GM10266 (cell line): ENCODE measurements at regions not wholly inside any gene's neighbourhood (a gene's known extent, or its start where the extent isn't known, plus 50 kb on each side); places are given as distances from the start of the nearest gene placed in this dataset.

Experiments used
- DNase-seq: peaks from one replicate; pipeline ENCODE4 v3.0.0; 2012; ENCODE audit errors: extremely low spot score
- TF ChIP-seq, protein P1 (sequence below): IDR thresholded peaks from 2 replicates; pipeline ENCODE4 v1.5.1; 2012; ENCODE audit warnings: mild to moderate bottlenecking, low read depth; ENCODE audit not compliant: control insufficient read depth, insufficient read depth; ENCODE audit errors: missing control alignments

GRCh38 chr9:79447308-79447605 is 124.5 kb upstream of the TLE4 start:
- TF ChIP-seq, protein P1, sequence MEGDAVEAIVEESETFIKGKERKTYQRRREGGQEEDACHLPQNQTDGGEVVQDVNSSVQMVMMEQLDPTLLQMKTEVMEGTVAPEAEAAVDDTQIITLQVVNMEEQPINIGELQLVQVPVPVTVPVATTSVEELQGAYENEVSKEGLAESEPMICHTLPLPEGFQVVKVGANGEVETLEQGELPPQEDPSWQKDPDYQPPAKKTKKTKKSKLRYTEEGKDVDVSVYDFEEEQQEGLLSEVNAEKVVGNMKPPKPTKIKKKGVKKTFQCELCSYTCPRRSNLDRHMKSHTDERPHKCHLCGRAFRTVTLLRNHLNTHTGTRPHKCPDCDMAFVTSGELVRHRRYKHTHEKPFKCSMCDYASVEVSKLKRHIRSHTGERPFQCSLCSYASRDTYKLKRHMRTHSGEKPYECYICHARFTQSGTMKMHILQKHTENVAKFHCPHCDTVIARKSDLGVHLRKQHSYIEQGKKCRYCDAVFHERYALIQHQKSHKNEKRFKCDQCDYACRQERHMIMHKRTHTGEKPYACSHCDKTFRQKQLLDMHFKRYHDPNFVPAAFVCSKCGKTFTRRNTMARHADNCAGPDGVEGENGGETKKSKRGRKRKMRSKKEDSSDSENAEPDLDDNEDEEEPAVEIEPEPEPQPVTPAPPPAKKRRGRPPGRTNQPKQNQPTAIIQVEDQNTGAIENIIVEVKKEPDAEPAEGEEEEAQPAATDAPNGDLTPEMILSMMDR, result no peak
- no peak for DNase-seq

GRCh38 chr9:79447762-79448161 is 124.0 kb upstream of the TLE4 start:
- DNase-seq, result no peak

GRCh38 chr9:79452265-79452664 is 119.5 kb upstream of the TLE4 start:
- TF ChIP-seq, protein P1, result no peak

More at GRCh38 chr9:79447762-79448161, 124.0 kb upstream of the TLE4 start:
- TF ChIP-seq, protein P1, result no peak

GRCh38 chr9:79461712-79462111 is 110.1 kb upstream of the TLE4 start:
- TF ChIP-seq, protein P1, result no peak
- no peak for DNase-seq

More at GRCh38 chr9:79452265-79452664, 119.5 kb upstream of the TLE4 start:
- no peak for DNase-seq

GRCh38 chr9:79465156-79465555 is 106.6 kb upstream of the TLE4 start:
- no peak for DNase-seq

GRCh38 chr9:79469164-79469563 is 102.6 kb upstream of the TLE4 start:
- TF ChIP-seq, protein P1, result no peak

More at GRCh38 chr9:79465156-79465555, 106.6 kb upstream of the TLE4 start:
- TF ChIP-seq, protein P1, result no peak

DNA sequence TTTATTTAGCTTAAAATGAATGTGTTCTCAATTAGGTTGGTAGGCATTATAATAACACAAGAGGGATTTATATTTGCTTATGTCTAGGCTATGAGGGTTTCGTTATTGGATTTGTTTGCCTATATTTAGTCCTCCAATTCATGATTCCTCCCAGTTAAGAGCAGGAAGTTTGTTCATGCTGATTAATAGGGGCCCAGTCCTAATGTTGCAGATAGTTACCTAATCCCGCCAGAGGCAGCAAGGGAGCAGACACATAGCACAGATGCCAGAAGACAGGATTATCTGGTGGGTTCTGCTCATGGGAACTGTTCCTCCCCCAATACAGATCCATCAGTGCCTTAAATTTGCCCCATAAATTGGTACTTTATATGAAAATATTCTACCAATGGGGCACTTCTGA is 100.8 kb upstream of the TLE4 start:
- DNase-seq, result no peak
- TF ChIP-seq, protein P1, result no peak

More at GRCh38 chr9:79469164-79469563, 102.6 kb upstream of the TLE4 start:
- no peak for DNase-seq
